HG02763 (cell line): ENCODE measurements at regions not wholly inside any gene's neighbourhood (a gene's known extent, or its start where the extent isn't known, plus 50 kb on each side); places are given as distances from the start of the nearest gene placed in this dataset.
"Not testable (repeated sequence)": the region's sequence is repeated elsewhere in the genome, so short reads cannot be mapped to it uniquely, and the experiment has no call there.

ENCODE experiments used
- ATAC-seq: cut with Tn5 transposase; IDR thresholded peaks from one replicate; pipeline ENCODE4 v1.9.1; 2021; ENCODE audit warnings: mild to moderate bottlenecking, moderate library complexity; ENCODE audit not compliant: unreplicated experiment

DNA sequence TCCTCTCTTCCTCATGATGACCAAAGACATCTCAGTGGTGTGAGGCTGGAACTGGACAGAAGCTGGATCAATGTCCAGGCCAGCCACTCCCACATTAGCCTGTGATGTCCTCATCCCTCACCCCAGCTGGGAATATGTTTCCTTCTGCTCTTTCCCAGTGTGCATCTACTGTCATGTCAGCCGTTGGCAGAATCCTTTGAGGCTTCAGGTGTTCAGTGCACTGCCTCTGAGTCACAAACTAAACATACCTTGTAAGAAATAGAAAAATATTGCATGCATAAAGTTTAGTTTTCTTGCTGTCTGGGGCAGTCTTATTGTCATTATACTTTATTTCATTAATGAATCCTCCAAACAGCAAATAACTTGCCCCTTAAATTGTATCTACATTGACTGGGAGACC lies 161.6 kb upstream of the RASGRP1 start:
- no peak for ATAC-seq

DNA sequence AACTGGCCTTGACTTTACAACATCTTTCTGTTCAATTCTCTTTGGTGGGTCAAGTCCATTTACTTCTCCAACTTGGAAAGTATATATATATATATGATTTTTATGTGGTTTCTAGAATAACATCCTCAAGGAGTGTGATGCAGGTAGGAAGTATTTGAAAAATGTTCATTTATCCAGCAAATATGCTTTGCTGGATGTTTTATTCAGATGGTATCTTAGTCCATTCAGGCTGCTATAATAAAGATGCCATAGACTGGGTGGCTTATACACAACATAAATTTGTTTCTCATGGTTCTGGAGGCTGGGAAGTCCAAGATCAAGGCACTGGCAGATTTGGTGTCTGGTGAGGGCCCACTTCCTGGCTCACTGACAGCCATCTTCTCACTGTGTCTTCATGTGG lies 168.7 kb upstream of the RASGRP1 start:
- no peak for ATAC-seq

DNA sequence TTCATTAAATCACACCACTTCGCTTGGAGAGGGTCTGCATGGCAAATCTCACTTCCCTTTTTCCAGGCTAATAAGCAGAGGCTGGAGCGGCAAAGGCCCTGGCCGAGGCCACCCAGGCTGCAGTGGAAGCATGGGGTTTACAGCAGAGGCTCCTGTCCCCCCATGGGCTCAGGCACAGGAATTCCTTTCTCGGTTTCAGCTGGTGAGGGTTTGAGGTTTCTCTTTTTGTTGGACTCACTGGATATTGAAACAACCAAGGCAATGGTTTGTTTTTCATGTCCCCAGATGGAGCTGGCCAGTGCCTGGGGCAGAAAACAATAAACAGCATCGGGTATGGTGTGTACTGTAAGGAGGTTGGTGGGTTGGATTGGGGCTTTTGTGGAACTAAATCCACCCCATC lies 175.6 kb upstream of the RASGRP1 start:
- no peak for ATAC-seq

DNA sequence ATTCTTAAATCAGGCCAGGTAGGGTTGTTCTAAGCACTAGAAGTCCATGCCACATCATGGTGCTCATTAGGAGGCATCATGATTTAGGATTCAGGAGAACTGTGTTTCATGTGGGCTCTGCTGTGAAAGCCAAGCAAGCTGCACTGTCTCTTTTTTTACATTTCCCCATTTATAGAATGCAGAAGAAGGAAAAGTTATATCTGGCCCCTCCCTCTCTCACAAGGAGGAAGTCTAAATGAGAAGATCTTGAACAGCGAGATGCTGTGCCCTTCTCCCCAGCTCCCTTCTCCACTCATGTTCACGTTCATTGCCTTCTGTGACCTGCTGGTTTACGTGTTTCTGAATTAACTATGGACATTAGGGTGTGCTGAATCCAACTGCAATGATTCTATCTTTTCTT lies 178.5 kb upstream of the RASGRP1 start:
- ATAC-seq: no peak

DNA sequence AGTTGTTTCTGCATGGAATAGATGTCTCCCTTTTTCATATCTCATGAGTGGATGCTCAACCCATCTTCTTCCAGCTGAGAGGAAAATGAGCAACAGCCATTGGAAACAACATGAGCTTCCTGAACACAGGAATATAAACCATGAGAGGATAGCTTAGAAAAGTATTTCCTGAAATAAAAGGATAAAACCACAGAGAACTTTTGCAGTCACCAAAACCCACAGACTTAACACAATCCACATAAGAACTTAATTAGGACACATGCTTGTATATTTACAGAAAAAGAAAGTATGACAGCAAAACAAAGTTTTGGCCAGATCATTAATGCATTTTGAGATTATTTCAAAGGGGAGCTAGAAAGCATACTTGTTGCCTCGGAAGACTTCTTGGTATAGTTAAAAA lies 180.5 kb upstream of the RASGRP1 start:
- no peak for ATAC-seq

DNA sequence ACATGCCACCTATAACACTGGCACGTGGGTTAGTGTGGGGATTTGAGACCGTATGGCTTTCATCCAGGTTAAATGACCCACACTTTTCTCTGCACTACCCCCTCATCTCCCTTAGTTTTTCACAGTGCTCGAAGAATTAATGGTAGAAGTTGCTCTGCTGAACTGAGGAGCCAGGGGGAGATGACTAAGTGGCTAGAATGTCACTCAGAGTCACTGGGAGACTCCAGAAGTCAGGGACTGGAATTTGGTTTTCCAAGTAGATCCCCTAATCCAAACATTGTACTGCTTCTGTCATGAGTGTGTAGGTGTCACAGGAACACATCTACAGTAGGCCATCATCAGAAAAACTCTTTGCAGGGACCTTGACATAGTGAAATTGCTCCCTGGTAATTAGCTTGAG lies 181.0 kb upstream of the RASGRP1 start:
- no peak for ATAC-seq

DNA sequence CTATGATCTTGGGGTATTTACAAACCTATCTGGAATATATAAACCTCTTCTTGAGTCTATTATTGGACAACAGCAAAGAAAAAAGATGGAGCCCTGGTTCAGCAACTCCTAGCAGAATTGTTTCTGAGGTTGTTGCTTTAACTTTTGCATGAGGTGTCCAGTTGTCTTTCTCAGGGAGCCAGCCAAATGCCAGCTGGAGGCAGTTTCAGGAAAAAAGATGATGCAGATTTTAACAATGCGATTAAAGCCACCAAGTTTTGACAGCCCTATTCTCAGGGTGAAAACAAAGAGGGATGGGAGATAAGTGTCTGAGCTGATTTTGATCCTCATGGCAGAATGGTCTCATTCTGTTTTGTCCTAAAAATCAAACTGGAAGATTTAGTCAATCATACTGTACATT lies 181.6 kb upstream of the RASGRP1 start:
- no peak for ATAC-seq

DNA sequence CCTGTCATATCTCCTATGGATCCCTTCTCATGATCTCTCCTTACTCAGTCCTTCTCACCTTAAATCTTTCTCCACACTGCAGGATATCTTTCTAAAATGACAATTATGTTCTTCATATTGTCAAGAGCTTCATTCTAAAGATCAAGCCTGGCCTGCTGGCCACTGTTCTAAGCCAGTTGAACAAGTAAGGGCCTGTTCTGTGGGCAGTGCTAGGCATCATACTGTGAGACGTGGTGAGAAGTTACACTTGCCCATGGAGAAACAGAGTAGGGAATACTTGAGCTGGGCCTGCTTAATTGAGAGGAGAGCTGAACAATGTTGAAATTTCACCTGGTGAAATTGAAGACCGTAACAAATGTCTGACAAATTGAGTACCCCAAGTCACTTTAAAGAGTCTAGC lies 184.1 kb upstream of the RASGRP1 start:
- no peak for ATAC-seq

DNA sequence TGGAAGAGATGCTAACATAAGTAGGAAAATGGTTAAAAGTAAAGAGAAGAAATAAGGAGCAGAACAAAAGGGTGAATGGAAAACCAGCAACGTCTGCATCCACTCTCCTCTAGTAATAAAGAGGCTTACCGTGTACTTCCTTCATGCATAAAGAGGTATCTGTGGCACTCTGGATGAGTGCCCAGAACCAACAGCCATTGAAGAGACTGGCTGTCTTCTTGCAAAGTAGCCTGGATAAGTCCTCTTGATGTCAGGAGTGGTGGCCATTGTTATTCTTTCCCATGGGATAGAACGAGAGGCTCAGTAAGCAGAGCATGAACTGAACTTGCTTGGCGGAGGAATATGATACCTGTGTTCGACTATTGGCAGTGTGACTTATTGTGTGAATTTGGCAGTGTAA lies 186.2 kb upstream of the RASGRP1 start:
- no peak for ATAC-seq

DNA sequence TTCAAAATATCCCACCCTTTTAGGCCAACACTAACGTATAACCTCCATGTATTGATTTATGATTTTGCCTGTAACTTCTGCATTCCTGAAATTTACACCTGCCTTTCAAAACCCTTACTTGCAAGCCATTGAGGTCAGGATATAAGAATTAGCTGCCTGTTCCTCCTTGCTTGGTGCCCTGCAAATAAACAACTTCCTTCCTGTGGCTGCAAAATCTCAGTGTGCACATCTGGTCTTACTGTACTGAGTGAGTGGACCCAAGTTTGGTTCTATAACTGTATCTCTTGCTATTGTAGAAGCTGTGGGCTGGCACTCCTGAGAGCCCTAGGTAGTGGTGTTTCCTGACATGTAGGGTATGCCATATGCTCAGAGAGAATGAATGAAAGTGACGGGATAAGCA lies 191.1 kb upstream of the RASGRP1 start:
- no peak for ATAC-seq

DNA sequence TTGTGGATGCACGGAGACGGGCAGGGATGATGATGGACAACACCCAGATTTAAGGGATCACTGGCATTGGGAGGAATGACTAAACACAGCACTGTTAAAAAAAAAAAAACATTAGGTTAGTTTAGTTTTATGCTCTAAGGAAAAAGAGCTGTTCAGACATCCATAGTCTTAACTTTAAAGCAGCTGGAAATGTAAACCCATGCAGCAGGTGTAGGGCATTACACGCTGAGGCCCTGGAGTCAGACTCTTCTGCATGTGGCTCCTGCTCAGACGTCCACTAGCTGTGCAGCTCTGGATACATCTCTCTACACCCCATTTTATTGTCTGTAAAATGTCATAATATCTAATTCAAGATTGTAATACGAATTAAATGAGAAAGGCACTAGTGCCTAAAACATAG lies 191.8 kb upstream of the RASGRP1 start:
- ATAC-seq: no peak

DNA sequence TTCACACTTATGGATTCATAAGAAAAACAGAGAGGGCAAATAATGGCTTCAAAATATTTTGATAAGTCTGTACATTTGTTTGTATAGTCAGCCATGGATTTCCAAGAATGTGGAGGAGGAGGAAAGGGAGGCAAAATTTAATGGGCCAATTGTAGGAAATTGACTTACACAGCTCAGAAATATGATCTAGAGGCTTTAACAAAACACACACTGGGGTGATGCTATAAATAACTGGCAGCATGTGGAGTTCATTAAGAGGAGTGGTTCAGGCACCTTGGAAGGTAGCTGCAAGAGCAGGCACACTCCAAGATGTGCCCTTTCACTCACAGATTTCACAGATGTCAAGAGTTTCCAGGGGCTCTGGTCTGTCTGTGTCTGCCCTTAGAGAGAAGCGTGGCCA lies 193.4 kb upstream of the RASGRP1 start:
- ATAC-seq: no peak

DNA sequence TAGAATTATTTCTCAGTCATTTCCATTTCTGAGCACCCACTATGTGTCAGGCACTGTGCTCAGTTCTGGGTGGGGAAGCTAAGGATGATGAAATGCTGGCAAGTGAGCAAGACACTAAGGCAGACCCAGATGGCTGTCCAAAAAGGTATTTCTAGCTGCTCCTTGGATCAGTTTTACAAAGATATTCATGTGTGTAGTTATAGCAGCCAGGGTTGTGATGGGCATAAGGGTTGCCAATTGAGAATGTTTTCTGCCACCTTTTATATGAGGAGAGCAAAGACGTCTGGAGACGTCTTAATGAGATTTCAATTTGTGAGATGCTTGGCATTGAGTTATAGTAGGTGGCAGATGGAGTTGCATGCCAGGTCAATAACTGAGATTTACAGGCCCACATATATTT lies 197.1 kb upstream of the RASGRP1 start:
- no peak for ATAC-seq

DNA sequence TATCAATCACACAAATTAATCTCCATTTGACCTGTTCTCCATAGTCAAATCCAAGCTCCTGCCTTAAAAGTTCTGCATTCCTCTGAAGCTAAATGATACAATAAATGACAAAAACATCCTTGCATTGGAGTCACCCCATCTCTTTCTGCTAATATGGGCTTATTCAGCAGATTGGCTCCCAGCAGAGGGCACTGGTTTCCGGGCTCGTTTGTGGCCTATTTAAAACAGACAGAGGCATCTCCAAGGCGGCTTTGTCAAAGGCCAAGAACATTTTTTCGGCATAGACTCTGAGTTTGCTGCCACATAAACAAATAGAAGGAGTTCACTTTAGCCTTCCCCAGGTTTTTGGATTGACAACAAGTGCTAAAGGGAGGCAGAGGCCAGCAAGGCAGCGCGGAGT lies 204.4 kb upstream of the RASGRP1 start:
- no peak for ATAC-seq

DNA sequence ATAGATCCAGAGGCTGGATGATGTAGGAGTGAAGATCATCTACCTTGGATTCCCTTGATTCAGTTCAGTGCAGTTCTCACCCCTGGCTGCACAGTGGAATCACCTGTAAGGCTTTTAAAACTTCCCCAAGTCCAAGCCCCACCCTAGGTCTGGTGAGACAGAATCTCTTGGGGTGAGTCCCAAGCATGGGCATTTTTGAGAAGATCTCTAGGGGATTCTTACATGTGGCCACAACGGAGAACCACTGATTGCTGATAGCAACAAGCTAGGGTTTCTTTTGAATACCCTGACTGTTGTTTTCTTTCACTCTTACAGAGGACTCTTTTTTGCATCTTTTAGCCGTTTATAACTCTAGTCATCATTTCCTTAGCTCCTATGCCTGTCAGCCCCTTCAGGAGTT lies 204.9 kb upstream of the RASGRP1 start:
- no peak for ATAC-seq

DNA sequence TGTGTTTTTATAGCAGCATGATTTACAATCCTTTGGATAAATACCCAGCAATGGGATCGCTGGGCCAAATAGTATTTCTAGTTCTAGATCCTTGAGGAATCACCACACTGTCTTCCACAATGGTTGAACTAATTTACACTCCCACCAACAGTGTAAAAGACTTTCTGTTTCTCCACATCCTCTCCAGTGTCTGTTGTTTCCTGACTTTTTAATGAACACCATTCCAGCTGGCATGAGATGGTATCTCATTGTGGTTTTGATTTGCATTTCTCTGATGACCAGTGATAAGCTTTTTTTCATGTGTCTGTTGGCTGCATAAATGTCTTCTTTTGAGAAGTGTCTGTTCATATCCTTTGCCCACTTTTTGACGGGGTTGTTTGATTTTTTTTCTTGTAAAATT lies 209.5 kb upstream of the RASGRP1 start:
- ATAC-seq: not testable (repeated sequence)

DNA sequence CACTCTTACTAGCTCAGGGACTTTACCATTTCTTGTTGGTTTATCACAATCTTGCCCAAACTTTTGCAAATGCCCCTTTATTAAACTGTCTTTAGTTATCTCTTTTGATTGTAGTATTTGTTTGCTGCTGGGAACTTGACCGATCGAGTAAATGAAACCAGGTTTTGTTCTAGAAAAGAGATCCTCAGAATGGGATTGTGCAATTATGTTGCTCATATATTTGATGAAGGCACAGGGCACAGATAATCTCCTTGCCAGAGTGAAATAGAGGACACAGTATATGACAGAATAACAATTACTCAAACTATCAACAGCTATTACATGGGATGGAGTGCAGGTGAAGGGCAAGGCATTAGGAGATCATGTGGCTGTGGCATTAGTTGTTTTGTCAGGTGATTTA lies 216.6 kb upstream of the RASGRP1 start:
- ATAC-seq: no peak

DNA sequence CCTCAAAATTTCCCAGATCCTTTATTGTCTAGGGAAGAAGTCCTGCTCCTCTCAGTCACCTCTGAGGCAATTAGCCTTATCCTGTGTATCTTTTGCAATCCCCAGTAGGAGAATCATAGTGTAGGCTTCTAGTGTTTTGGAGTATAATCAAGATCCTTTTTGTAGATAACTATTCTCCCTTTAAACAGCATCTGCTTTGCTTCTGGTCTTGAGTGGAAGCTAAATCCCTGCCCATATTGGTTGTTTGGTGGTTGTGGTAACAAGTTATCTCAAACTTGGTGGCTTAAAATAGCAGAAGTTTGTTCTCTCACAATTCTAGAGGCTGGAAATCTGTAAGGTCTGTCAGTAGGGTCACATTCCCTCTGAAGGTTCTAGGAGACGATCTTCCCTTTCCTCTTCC lies 217.5 kb upstream of the RASGRP1 start:
- ATAC-seq: no peak

DNA sequence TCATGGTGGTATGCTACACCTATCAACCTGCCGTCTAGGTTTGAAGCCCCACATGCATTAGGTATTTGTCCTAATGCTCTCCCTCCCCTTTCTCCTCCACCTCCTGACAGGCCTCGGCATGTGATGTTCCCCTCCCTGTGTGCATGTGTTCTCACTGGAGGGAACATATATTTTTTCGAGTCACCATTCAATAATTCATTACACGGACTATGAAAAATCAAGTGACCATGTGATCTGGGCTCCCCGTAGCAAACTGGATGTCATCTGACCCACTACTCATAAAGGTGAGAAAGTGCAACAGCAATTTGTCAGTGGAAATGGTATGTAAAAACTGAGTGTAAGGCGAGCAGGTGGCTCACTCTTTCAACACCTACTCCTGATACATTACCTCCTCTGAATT lies 224.3 kb upstream of the RASGRP1 start:
- no peak for ATAC-seq

DNA sequence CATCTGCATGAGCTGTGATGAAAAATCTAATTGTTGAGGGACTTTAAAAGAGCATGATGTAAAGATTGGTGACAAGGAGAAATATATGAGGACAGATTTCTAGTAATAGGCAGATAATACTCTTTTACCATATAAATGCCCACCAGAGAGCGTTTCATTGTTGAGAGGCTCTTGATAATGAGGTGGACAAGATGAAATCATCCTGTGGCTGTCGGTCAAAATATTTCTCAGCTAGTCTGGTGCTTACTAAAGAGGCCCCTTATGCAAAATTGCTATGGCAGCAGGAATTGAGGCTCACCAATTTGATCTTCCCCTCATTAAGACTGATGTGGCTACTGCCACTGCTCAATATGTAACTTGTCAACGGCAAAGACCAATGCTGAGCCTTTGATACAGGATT lies 225.0 kb upstream of the RASGRP1 start:
- ATAC-seq: no peak

DNA sequence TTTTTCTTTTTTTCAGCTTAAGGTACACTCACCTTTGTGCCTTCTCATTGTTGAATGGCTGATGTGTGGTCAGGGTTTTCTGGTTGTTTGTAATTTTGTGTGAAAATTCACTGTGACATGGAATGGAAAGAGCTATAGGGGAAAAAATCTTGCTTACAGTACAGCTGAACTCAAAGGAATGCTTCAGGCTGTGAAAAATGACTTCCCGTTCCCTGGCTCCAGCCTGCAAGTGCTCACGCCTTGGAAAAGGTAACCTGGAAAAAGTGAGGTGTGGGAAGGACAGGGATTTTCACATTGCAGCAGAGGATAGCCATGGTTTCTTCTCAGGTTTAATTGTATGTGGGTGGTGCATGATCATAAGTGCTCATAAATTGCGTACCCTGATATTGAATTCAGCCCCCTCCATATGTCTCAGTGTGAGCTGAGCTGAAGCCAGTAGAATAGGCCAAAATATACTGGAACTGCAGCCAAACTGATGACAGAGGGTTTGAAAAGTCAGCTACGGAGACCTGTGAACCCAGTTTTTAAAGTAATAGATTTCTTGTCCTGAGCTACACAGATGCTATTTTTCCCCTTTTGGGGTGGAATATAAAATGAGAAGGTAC lies 228.7 kb upstream of the RASGRP1 start:
- ATAC-seq: no peak

DNA sequence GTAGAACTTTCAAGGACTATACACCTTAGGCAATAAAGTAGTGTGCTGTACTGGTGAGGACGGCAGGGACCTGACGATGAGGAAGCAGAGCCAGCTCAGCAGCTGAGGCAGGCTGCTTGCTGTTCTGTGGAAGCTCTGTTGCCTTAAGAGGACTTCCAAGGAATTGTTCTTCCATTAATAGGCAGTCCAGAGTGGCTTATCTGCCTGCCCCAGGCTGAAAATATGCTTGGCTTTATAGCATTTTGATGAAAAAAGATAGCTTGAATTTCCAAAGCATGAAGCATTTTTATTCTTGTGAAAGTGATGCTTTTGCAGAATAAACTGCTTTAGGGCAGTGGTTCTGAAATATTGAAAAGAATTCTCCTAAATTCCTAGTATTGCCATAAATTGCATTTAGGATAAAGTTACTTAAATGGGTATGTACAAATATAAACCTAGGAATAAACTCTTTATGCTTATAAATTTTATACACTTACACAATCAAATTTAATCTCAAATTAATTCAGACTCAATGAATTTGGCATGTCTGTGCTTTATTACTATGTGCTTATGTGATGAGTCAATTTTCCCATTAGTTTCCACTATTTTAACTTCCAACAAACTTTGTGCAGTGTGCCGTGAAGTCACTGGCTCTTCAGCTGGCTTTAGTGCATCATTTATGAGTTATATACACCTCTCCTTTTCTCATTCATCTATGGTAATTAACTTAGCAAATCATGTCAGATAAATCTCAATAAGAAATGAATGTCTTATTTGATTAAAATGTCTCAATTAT lies 231.0 kb upstream of the RASGRP1 start:
- no peak for ATAC-seq

DNA sequence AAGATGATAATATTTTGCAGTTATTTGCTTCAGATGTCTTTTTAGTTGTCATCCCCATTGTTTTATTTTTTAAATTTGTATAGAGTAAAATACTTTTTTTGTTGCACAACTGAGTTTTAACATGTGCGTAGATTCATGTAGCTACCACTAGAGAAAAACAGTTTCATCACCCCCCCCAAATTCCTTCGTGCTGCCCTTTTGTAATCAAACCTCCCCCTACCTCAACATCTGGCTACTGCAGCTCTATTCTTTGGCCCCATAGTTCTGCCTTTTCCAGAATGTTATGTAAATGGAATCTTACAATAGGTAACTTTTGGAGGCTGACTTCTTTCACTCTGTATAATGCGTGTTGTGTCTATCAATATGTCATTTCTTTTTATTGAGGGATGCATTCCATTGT lies 232.0 kb upstream of the RASGRP1 start:
- no peak for ATAC-seq
